Activated naive CD4-positive, alpha-beta T cell treated with anti-CD3 and anti-CD28 coated beads, Interleukin-2, amount 50 U/mL, for 16 hours (primary cell): ENCODE measurements at regions not wholly inside any gene's neighbourhood (a gene's known extent, or its start where the extent isn't known, plus 50 kb on each side); places are given as distances from the start of the nearest gene placed in this dataset.
A peak's percentile ranks its signal among the peaks of the same experiment; 100 is the strongest.

Experiments used
- DNase-seq: peaks from one replicate; pipeline ENCODE4 v3.0.0-alpha.2; 2020

DNA sequence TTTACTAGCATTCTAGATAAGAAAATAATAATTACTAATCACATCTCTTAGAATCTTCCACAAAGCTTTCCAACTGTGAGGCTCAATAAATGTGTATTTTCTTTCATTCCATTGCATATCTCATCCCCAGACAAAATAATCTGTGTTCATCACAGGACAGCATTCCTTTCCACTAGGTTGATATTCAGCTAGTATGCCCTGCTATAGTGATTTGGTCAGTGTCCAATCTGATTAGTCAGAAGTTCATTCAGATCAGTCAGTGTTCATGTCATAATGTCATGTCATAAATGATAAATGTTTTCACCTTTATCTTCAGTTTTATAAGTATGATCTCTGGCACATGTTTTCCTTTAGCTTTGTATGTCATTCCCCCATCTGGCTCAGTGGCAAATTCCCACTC is 611.4 kb downstream of the KCTD8 start:
- DNase-seq, result no peak

DNA sequence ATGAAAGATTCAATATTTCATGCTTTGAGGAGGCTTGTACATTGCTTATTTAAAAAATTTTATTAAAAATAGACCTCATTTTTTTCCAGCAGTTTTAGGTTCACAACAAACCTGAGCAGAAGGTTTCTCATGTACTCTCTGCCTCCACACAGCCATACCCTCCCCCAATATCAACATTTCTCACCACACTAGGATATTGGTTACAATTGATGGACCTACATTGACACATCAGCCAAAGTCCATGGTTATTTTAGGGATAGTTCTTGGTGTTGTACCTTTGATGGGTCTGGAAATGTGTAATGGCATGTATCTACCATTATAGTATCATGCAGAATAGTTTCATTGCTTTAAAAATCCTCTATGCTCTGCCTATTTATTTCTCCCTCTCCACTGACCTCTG is 611.0 kb downstream of the KCTD8 start:
- DNase-seq, result no peak

DNA sequence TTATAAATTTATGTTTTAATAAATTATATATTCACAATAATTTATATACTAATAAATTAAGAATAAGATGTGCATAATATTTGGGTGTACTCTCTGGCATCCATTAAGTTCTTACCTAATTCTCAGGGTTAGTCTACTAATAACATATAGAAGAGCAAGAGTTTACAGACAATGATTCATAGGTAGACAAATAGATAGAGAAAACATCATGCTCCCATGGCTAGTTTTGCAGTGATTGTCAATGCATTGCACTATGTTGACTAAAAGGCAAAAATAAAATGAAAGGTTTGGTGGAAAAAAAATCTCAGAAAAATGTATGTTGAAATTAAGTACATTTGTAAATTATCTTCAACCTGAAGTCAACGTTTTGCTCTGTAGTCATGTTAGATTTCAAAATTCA is 606.0 kb downstream of the KCTD8 start:
- no peak for DNase-seq

- no peak for DNase-seq
These were observed 605.1 kb downstream of the KCTD8 start for GRCh38 chr4:43843501-43843900.

DNA sequence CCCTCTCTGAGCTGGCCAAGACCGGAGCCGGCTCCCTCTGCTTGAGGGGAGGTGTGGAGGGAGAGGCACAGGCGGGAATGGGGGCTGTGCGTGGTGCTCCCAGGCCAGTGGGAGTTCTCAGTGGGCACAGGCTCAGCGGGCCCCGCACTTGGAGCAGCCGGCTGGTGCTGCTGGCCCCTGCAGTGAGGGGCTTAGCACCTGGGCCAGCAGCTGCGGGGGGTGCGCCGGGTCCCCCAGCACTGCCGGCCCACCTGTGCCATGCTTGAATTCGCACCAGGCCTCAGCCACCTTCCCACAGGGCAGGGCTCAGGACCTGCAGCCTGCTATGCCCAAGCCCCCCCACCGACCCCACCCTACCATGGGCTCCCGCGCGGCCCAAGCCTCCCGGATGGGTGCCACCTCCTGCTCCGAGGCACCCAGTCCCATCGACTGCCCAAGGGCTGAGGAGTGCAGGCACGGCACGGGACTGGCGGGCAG is 602.5 kb downstream of the KCTD8 start:
- peak; percentile 9 for DNase-seq

GRCh38 chr4:43853565-43854264 is 594.9 kb downstream of the KCTD8 start:
- no peak for DNase-seq

GRCh38 chr4:43855283-43855682 is 593.3 kb downstream of the KCTD8 start:
- no peak for DNase-seq

GRCh38 chr4:43864616-43865146 is 583.9 kb downstream of the KCTD8 start:
- DNase-seq, result no peak

DNA sequence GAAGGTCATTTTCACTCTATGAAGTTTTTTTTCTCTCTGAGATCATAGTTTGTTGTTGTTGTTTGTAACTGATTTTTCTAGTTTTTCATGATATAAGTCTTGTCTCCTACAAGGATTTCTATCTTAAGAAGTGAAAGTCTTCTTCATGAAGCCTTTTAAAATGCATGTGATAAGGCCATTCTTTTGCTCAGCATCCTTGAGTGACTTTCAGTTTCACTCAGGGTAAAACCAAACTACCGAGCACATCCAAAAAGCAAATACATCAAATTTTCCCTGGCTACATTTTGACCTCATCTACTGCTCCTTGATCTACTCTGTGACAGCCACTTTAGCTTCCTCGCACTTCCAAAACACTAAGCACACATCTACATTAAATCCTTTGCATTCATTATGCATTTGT is 580.7 kb downstream of the KCTD8 start:
- no peak for DNase-seq

DNA sequence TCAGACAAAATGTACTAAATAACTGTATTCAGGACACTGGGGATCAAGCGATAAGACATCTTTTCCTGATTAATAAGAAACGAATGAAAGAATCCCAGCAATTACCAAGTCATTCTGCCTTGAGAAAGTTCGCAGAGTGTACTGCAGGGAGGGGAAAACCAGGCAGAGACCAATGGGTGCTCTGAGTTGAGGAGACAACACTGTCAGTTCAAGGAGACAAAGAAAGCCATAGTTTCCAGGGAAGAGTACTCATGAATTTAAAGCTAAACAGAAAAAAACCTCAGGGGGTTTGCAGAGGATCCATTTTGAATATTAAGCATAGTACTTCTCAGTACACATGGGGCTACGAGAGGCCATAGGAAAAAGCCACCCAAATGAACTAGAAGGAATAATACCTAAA is 573.0 kb downstream of the KCTD8 start:
- no peak for DNase-seq

GRCh38 chr4:43882470-43882869 is 566.1 kb downstream of the KCTD8 start:
- no peak for DNase-seq

DNA sequence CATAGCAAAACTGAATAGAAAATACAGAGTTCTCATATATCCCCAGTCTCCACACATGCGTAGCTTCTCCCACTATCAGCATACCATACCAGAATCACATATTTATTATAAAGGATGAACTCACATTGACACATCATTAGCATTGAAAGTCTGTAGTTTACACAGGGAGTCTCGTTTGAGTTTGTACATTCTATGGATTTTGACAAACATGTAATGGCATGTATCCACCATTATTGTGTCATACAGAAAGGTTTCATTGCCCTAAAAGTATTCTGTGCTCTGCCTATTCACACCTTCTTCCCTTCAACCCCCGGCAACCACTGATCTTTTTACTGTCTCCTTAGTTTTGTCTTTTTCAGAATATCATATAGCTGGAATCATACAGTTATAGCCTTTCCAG is 562.4 kb downstream of the KCTD8 start:
- no peak for DNase-seq

GRCh38 chr4:43898836-43899235 is 549.8 kb downstream of the KCTD8 start:
- DNase-seq, result no peak

- DNase-seq, result no peak
These were observed 545.2 kb downstream of the KCTD8 start for GRCh38 chr4:43903456-43903855.

DNA sequence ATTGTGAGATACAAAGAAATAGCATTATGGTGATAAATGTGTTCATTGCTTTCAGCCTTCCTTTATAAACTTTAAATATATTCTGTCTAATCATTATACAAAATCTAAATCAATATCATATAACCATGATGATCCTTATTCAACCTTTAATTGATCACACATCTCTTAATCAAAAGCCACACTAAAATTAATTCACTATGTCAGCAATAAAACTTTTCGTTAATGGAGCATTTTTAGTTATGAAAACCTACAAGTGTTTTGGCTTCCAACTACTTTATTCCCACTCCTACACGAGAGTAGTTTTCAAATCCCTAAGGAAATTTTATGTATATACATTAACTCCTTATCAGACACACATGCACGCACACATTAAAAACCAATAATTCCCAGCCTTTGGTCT is 530.2 kb downstream of the KCTD8 start:
- no peak for DNase-seq

DNA sequence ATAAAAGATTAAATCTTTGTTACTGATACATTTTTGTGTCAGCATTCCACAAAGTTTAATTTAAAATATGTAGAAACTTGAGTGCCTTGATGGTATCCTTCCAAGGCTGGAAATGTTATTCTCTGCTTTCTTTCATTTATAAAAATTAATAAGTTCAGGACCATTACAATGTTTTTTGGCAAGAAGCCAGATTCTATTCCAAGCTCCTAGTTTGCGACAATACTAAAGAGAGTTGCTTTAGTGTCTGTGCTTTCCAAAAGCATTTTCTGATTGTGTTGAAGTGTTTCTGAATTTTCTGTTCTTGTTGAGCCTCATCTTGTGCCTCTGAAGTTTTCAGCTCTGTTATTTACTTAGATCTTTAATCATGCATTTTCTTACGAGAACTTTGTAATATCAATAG is 516.2 kb downstream of the KCTD8 start:
- DNase-seq, result no peak

DNA sequence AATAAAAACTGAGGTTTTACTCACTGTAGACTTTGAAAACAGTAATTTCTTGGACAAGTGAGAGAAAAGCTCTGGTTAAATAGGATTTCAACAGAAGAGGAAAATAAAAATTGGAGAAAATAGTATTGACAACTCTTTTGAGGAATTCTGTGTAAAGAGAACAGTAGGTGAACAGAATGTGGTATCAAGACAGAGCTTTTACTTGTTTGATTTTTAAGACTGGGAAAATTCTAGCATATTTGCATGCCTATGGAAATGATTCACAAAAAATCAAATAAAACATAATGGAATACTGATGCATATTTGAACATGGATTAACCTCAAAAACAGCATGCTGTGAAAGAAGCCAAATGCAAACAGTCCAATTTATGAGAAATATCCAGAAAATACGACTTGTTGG is 504.6 kb downstream of the KCTD8 start:
- DNase-seq, result no peak

- no peak for DNase-seq
These were observed 488.6 kb downstream of the KCTD8 start for GRCh38 chr4:43959976-43960375.

DNA sequence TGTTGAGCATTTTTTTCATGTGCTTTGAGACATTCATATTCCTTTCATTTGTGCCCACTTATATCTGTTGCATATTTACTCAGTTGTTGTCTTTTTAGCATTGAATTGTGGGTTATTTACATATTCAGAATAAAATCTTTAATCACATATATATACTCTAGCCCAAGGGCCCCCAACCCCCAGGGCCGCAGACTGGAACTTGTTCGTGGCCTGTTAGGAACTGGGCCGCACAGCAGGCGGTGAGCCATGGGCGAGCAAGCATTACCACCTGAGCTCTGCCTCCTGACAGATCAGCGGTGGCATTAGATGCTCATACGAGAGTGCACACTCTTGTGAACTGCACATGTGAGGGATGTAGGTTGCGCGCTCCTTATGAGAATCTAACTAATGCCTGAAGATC is 480.6 kb downstream of the KCTD8 start:
- DNase-seq, result no peak

DNA sequence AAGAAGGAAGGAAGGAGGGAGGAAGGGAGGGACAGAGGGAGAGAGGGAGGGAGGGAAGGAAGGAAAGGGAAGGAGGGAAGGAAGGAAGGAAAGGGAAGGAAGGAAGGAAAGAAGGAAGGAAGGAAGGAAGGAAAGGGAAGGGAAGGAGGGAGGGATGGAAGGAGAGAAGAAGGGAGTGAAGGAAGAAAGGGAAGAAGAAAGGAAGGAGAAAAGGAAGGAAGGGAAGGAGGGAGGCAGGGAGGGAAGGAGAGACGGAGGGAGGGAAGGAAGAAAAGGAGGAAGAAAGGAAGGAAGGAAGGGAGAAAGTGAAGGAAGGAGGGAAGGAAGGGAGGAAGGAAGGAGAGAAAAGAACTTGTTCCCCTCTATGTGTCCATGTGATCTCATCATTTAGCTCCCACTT is 465.0 kb downstream of the KCTD8 start:
- no peak for DNase-seq

DNA sequence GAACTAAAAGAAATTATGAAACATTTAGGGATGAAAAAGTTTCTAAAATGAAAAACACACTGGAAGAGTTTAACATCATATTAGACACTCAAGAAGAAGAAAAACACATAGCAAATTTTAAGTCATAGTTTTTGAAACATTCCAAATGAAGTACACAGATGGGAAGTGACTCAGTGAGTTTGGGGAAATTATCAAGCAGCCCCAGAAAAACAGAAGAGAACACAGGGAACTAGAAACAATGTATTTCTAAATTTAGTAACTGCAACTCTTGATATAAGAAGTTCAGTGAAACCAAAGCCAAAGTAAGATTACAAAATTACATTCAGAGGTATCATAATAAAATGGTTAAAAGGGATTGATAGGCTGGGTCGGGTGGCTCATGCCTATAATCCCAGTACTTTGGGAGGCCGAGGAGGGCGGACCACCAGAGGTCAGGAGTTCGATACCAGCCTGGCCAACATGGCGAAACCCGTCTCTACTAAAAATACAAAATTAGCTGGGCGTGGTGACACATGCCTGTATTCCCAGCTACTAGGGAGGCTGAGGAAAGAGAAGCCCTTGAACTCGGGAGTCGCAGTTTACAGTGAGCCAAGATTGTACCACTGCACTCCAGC is 461.2 kb downstream of the KCTD8 start:
- no peak for DNase-seq

GRCh38 chr4:43990551-43990950 is 458.1 kb downstream of the KCTD8 start:
- no peak for DNase-seq

GRCh38 chr4:43990963-43991362 is 457.6 kb downstream of the KCTD8 start:
- no peak for DNase-seq

- DNase-seq, result no peak
These were observed 456.1 kb downstream of the KCTD8 start for GRCh38 chr4:43992552-43992951.
